ENCODE measurements at regions not wholly inside any gene's neighbourhood (a gene's known extent, or its start where the extent isn't known, plus 50 kb on each side); places are given as distances from the start of the nearest gene placed in this dataset.
"Not testable (repeated sequence)": the region's sequence is repeated elsewhere in the genome, so short reads cannot be mapped to it uniquely, and the experiment has no call there.

- FAIRE-seq (peak; percentile 75), DNase-seq (ENCODE audit: insufficient read length, low spot score) (no peak)
- no peak for TF ChIP-seq POLR2A (IDR thresholded peaks at IDR 0.05; ENCODE audit: low read depth, low read length)
Observed at GRCh38 chr7:20541608-20542349, 73.7 kb upstream of the ABCB5 start.

GRCh38 chr7:20542594-20542993, 72.9 kb upstream of the ABCB5 start:
- FAIRE-seq (peak; percentile 91), DNase-seq (ENCODE audit: insufficient read length, low spot score) (no peak)

GRCh38 chr7:20543500-20543899, 72.0 kb upstream of the ABCB5 start:
- DNase-seq (ENCODE audit: insufficient read length, low spot score) (no peak), FAIRE-seq (peak; percentile 69)
- no peak for TF ChIP-seq POLR2A (IDR thresholded peaks at IDR 0.05; ENCODE audit: low read depth, low read length)

More at GRCh38 chr7:20542594-20542993, 72.9 kb upstream of the ABCB5 start:
- TF ChIP-seq POLR2A (IDR thresholded peaks at IDR 0.05; ENCODE audit: low read depth, low read length): no peak

GRCh38 chr7:20545016-20545415, 70.5 kb upstream of the ABCB5 start:
- DNase-seq (ENCODE audit: insufficient read length, low spot score): no peak
- no peak for FAIRE-seq
- TF ChIP-seq POLR2A (IDR thresholded peaks at IDR 0.05; ENCODE audit: low read depth, low read length): no peak

GRCh38 chr7:20546958-20547357, 68.5 kb upstream of the ABCB5 start:
- DNase-seq (ENCODE audit: insufficient read length, low spot score); FAIRE-seq: not testable (repeated sequence)

- FAIRE-seq: peak; percentile 80
- TF ChIP-seq POLR2A (IDR thresholded peaks at IDR 0.05; ENCODE audit: low read depth, low read length): no peak
- no peak for DNase-seq (ENCODE audit: insufficient read length, low spot score)
Observed at GRCh38 chr7:20554072-20554471, 61.4 kb upstream of the ABCB5 start.

- TF ChIP-seq POLR2A (IDR thresholded peaks at IDR 0.05; ENCODE audit: low read depth, low read length): no peak
- FAIRE-seq (no peak), DNase-seq (ENCODE audit: insufficient read length, low spot score) (no peak)
Observed at GRCh38 chr7:20556091-20556490, 59.4 kb upstream of the ABCB5 start.

GRCh38 chr7:20557116-20557515, 58.4 kb upstream of the ABCB5 start:
- no peak for TF ChIP-seq POLR2A (IDR thresholded peaks at IDR 0.05; ENCODE audit: low read depth, low read length)
- DNase-seq (ENCODE audit: insufficient read length, low spot score) (no peak), FAIRE-seq (no peak)

GRCh38 chr7:20558963-20559716, 56.3 kb upstream of the ABCB5 start:
- DNase-seq (ENCODE audit: insufficient read length, low spot score) (no peak), FAIRE-seq (no peak)
- TF ChIP-seq POLR2A (IDR thresholded peaks at IDR 0.05; ENCODE audit: low read depth, low read length): no peak

- DNase-seq (ENCODE audit: insufficient read length, low spot score): no peak
- FAIRE-seq: no peak
- no peak for TF ChIP-seq POLR2A (IDR thresholded peaks at IDR 0.05; ENCODE audit: low read depth, low read length)
Observed at GRCh38 chr7:20559883-20560282, 55.6 kb upstream of the ABCB5 start.

- TF ChIP-seq POLR2A (IDR thresholded peaks at IDR 0.05; ENCODE audit: low read depth, low read length): no peak
- FAIRE-seq (no peak), DNase-seq (ENCODE audit: insufficient read length, low spot score) (no peak)
Observed at GRCh38 chr7:20560325-20561180, 54.9 kb upstream of the ABCB5 start.

- TF ChIP-seq POLR2A (IDR thresholded peaks at IDR 0.05; ENCODE audit: low read depth, low read length): no peak
- FAIRE-seq (peak; percentile 99), DNase-seq (ENCODE audit: insufficient read length, low spot score) (peak; percentile 19)
Observed at GRCh38 chr7:20561466-20561865, 54.0 kb upstream of the ABCB5 start.

- no peak for DNase-seq (ENCODE audit: insufficient read length, low spot score)
- FAIRE-seq: no peak
- no peak for TF ChIP-seq POLR2A (IDR thresholded peaks at IDR 0.05; ENCODE audit: low read depth, low read length)
Observed at GRCh38 chr7:20561908-20562307, 53.6 kb upstream of the ABCB5 start.

GRCh38 chr7:20562461-20562860, 53.0 kb upstream of the ABCB5 start:
- DNase-seq (ENCODE audit: insufficient read length, low spot score): peak; percentile 17
- TF ChIP-seq POLR2A (IDR thresholded peaks at IDR 0.05; ENCODE audit: low read depth, low read length): no peak
- FAIRE-seq: peak; percentile 100
